SK-N-SH (cell line): ENCODE measurements at regions not wholly inside any gene's neighbourhood (a gene's known extent, or its start where the extent isn't known, plus 50 kb on each side); places are given as distances from the start of the nearest gene placed in this dataset.

ENCODE experiments used
- EP300 ChIP-seq, 2 experiments: IDR thresholded peaks; 2 replicates each; pipeline versions ENCODE4 v1.4.0 to v1.6.1; 2012; ENCODE audit warnings: borderline replicate concordance in 1 of 2, low read depth in 1 of 2, low read length in 1 of 2
- EZH2phosphoT487 ChIP-seq: fragments of 200-600 bp; sonication (generic); IDR thresholded peaks from 2 replicates; pipeline ENCODE4 v1.6.1; 2017; ENCODE audit warnings: low read depth, mixed run types, mild to moderate bottlenecking, antibody characterized with exemption, moderate library complexity, borderline replicate concordance
- JUND ChIP-seq: IDR thresholded peaks from 2 replicates; pipeline ENCODE4 v1.4.0; 2012
- NFIC ChIP-seq: IDR thresholded peaks from 2 replicates; pipeline ENCODE4 v1.4.0; 2012; ENCODE audit warnings: borderline replicate concordance
- NRF1 ChIP-seq: IDR thresholded peaks from 2 replicates; pipeline ENCODE4 v1.6.1; 2012; ENCODE audit warnings: low read depth, mild to moderate bottlenecking, low read length
- RAD21 ChIP-seq: IDR thresholded peaks from 2 replicates; pipeline ENCODE4 v1.6.1; 2012; ENCODE audit warnings: mild to moderate bottlenecking, low read length
- REST ChIP-seq: IDR thresholded peaks from 2 replicates; pipeline ENCODE4 v1.6.1; 2012; ENCODE audit warnings: mild to moderate bottlenecking, low read depth, low read length, moderate library complexity
- SIN3A ChIP-seq: IDR thresholded peaks from 2 replicates; pipeline ENCODE4 v1.6.1; 2012; ENCODE audit warnings: low read depth, mild to moderate bottlenecking, low read length, moderate library complexity, borderline replicate concordance
- USF2 ChIP-seq: fragments of 150-350 bp; IDR thresholded peaks from 2 replicates; pipeline ENCODE4 v1.6.1; 2017; ENCODE audit warnings: antibody characterized with exemption, low read length, low read depth, borderline replicate concordance
- TF ChIP-seq, protein P1 (sequence below): fragments of 200-600 bp; sonication (generic); IDR thresholded peaks from 2 replicates; pipeline ENCODE4 v1.6.1; 2017; ENCODE audit warnings: antibody characterized with exemption, mild to moderate bottlenecking, moderate library complexity

- TF ChIP-seq, protein P1, sequence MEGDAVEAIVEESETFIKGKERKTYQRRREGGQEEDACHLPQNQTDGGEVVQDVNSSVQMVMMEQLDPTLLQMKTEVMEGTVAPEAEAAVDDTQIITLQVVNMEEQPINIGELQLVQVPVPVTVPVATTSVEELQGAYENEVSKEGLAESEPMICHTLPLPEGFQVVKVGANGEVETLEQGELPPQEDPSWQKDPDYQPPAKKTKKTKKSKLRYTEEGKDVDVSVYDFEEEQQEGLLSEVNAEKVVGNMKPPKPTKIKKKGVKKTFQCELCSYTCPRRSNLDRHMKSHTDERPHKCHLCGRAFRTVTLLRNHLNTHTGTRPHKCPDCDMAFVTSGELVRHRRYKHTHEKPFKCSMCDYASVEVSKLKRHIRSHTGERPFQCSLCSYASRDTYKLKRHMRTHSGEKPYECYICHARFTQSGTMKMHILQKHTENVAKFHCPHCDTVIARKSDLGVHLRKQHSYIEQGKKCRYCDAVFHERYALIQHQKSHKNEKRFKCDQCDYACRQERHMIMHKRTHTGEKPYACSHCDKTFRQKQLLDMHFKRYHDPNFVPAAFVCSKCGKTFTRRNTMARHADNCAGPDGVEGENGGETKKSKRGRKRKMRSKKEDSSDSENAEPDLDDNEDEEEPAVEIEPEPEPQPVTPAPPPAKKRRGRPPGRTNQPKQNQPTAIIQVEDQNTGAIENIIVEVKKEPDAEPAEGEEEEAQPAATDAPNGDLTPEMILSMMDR: peak; percentile 74
- TF ChIP-seq REST (no peak), JUND (no peak), NRF1 (no peak), USF2 (no peak), EP300 (IDR thresholded peaks at IDR 0.05; ENCODE audit: borderline replicate concordance in 1 of 2, low read depth in 1 of 2, low read length in 1 of 2) (no peak), RAD21 (peak; percentile 78), SIN3A (no peak), NFIC (no peak), EZH2phosphoT487 (no peak)
These were observed 140.0 kb downstream of the CHD9NB start for GRCh38 chr16:52912565-52913173.
